WTC11 (cell line): ENCODE measurements at regions not wholly inside any gene's neighbourhood (a gene's known extent, or its start where the extent isn't known, plus 50 kb on each side); places are given as distances from the start of the nearest gene placed in this dataset.

ENCODE experiments used
- ATAC-seq: fragments of 200-7000 bp; cut with Tn5 transposase; 2 replicates; pipeline ENCODE4 v1.10.0; 2021; ENCODE audit warnings: mild to moderate bottlenecking, moderate library complexity
- CTCF ChIA-PET: fragments of 300-600 bp; sonication (Branson Sonifier 250); formaldehyde crosslinking; loops from one replicate; lab custom pipeline; 2021; ENCODE audit warnings: antibody characterized with exemption; lab: Charles Lee
- POLR2A ChIA-PET: fragments of 350-600 bp; sonication (Branson Sonifier 250); formaldehyde crosslinking; loops from one replicate; lab custom pipeline; 2021; ENCODE audit warnings: antibody characterized with exemption; lab: Charles Lee
- DNase-seq: peaks from one replicate; pipeline ENCODE4 v3.0.0; 2021; ENCODE audit warnings: low spot score
- H3K27ac Mint-ChIP-seq: 2 replicates; pipeline ENCODE4 v1.8.0; 2021; ENCODE audit warnings: mixed read lengths
- H3K27me3 Mint-ChIP-seq: 2 replicates; pipeline ENCODE4 v1.8.0; 2021; ENCODE audit warnings: low read depth, mild to moderate bottlenecking, moderate library complexity, mixed read lengths
- H3K36me3 Mint-ChIP-seq: 2 replicates; pipeline ENCODE4 v1.8.0; 2021; ENCODE audit warnings: mixed read lengths
- H3K4me1 Mint-ChIP-seq: 2 replicates; pipeline ENCODE4 v1.8.0; 2022; ENCODE audit warnings: mixed read lengths
- H3K4me3 Mint-ChIP-seq: 2 replicates; pipeline ENCODE4 v1.8.0; 2021; ENCODE audit warnings: mild to moderate bottlenecking, moderate library complexity, mixed read lengths
- H3K9me3 Mint-ChIP-seq: 2 replicates; pipeline ENCODE4 v1.8.0; 2021; ENCODE audit warnings: mixed read lengths
- ATF1 ChIP-seq: sonication (generic); formaldehyde crosslinking; IDR thresholded peaks from 2 replicates; pipeline ENCODE4 v1.8.1; 2023; ENCODE audit warnings: mild to moderate bottlenecking, moderate library complexity, missing genetic modification reagents
- CTCF ChIP-seq: fragments of 200-600 bp; IDR thresholded peaks from 2 replicates; pipeline ENCODE4 v1.8.0; 2022; ENCODE audit warnings: antibody characterized with exemption
- ETV6 ChIP-seq: sonication (generic); formaldehyde crosslinking; IDR thresholded peaks from 2 replicates; pipeline ENCODE4 v1.8.1; 2022; ENCODE audit warnings: mild to moderate bottlenecking, missing genetic modification reagents
- FOXJ3 ChIP-seq: sonication (generic); formaldehyde crosslinking; IDR thresholded peaks from 2 replicates; pipeline ENCODE4 v1.9.0; 2021; ENCODE audit warnings: missing genetic modification reagents, mild to moderate bottlenecking, borderline replicate concordance
- GRHL2 ChIP-seq: fragments of 250-450 bp; sonication (Bioruptor Pico); IDR thresholded peaks from 2 replicates; pipeline ENCODE4 v1.8.0; 2022; ENCODE audit warnings: mild to moderate bottlenecking, moderate library complexity; ENCODE audit not compliant: insufficient replicate concordance, severe bottlenecking
- MAX ChIP-seq: sonication (generic); formaldehyde crosslinking; IDR thresholded peaks from 2 replicates; pipeline ENCODE4 v1.8.0; 2022; ENCODE audit warnings: mild to moderate bottlenecking, missing genetic modification reagents
- MYBL2 ChIP-seq: sonication (generic); formaldehyde crosslinking; IDR thresholded peaks from 2 replicates; pipeline ENCODE4 v1.8.1; 2023; ENCODE audit warnings: mild to moderate bottlenecking, moderate library complexity, missing genetic modification reagents
- NFE2L1 ChIP-seq: sonication (generic); formaldehyde crosslinking; IDR thresholded peaks from 2 replicates; pipeline ENCODE4 v1.8.1; 2023; ENCODE audit warnings: missing genetic modification reagents
- RELA ChIP-seq: sonication (generic); formaldehyde crosslinking; IDR thresholded peaks from 2 replicates; pipeline ENCODE4 v1.8.1; 2022; ENCODE audit warnings: missing genetic modification reagents, mild to moderate bottlenecking, borderline replicate concordance
- SMAD3 ChIP-seq: sonication (generic); formaldehyde crosslinking; IDR thresholded peaks from 2 replicates; pipeline ENCODE4 v1.8.0; 2022; ENCODE audit warnings: missing genetic modification reagents, mild to moderate bottlenecking, borderline replicate concordance
- STAT6 ChIP-seq: sonication (generic); formaldehyde crosslinking; conservative IDR thresholded peaks from 2 replicates; pipeline ENCODE4 v1.8.1; 2023; ENCODE audit warnings: mild to moderate bottlenecking, low read depth, missing genetic modification reagents, moderate library complexity
- TCF7 ChIP-seq: sonication (generic); formaldehyde crosslinking; IDR thresholded peaks from 2 replicates; pipeline ENCODE4 v1.8.0; 2022; ENCODE audit warnings: mild to moderate bottlenecking, low read depth, missing genetic modification reagents, moderate library complexity
- ZNF219 ChIP-seq: sonication (generic); formaldehyde crosslinking; IDR thresholded peaks from 2 replicates; pipeline ENCODE4 v1.8.0; 2023; ENCODE audit warnings: missing genetic modification reagents, mild to moderate bottlenecking, borderline replicate concordance
- ZNF232 ChIP-seq: sonication (generic); formaldehyde crosslinking; IDR thresholded peaks from 2 replicates; pipeline ENCODE4 v1.8.0; 2022; ENCODE audit warnings: mild to moderate bottlenecking, missing genetic modification reagents
- ZNF317 ChIP-seq: sonication (generic); formaldehyde crosslinking; IDR thresholded peaks from 2 replicates; pipeline ENCODE4 v1.8.1; 2023; ENCODE audit warnings: low read depth, mild to moderate bottlenecking, moderate library complexity, missing genetic modification reagents, borderline replicate concordance
- ZNF423 ChIP-seq: fragments of 250-450 bp; sonication (Bioruptor Pico); IDR thresholded peaks from 2 replicates; pipeline ENCODE4 v2.1.2; 2022; ENCODE audit warnings: mild to moderate bottlenecking, moderate library complexity
- ZNF425 ChIP-seq: fragments of 250-450 bp; sonication (Bioruptor Pico); conservative IDR thresholded peaks from 2 replicates; pipeline ENCODE4 v1.9.0; 2021; ENCODE audit warnings: mild to moderate bottlenecking
- TF ChIP-seq, protein P1 (sequence below): sonication (generic); formaldehyde crosslinking; IDR thresholded peaks from 2 replicates; pipeline ENCODE4 v1.8.0; 2023; ENCODE audit warnings: missing genetic modification reagents
- TF ChIP-seq, protein P2 (sequence below): sonication (generic); formaldehyde crosslinking; IDR thresholded peaks from 2 replicates; pipeline ENCODE4 v1.8.1; 2023; ENCODE audit warnings: mild to moderate bottlenecking, missing genetic modification reagents, moderate library complexity
- TF ChIP-seq, protein P3 (sequence below): fragments of 250-450 bp; sonication (Bioruptor Pico); IDR thresholded peaks from 2 replicates; pipeline ENCODE4 v1.9.0; 2021; ENCODE audit warnings: mild to moderate bottlenecking

GRCh38 chr12:5099591-5099990 lies 55.9 kb downstream of the KCNA5 start:
- Mint-ChIP-seq H3K4me1 (no peaks in the 10 kb centered on the region; the same call in 1 of the 2 replicates), H3K9me3 (no peaks in the 10 kb centered on the region), H3K27me3 (no peaks in the 10 kb centered on the region; the same call in 1 of the 2 replicates), H3K36me3 (no peaks in the 10 kb centered on the region), H3K4me3 (no peak overlapping the region)
- ATAC-seq = no peak
- POLR2A ChIA-PET = no interaction called here
- TF ChIP-seq CTCF (no peak), TCF7 (CRISPR knock-in tag) (no peak), ETV6 (no peak), ZNF232 (CRISPR knock-in tag) (no peak), RELA (CRISPR knock-in tag) (no peak), ATF1 (CRISPR knock-in tag) (no peak), FOXJ3 (no peak), GRHL2 (CRISPR knock-in tag) (no peak), SMAD3 (no peak), ZNF317 (CRISPR knock-in tag) (no peak), MYBL2 (no peak), ZNF219 (CRISPR knock-in tag) (no peak), NFE2L1 (no peak)
- TF ChIP-seq, protein P1, sequence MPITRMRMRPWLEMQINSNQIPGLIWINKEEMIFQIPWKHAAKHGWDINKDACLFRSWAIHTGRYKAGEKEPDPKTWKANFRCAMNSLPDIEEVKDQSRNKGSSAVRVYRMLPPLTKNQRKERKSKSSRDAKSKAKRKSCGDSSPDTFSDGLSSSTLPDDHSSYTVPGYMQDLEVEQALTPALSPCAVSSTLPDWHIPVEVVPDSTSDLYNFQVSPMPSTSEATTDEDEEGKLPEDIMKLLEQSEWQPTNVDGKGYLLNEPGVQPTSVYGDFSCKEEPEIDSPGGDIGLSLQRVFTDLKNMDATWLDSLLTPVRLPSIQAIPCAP (CRISPR knock-in tag) = no peak
- TF ChIP-seq, protein P2, sequence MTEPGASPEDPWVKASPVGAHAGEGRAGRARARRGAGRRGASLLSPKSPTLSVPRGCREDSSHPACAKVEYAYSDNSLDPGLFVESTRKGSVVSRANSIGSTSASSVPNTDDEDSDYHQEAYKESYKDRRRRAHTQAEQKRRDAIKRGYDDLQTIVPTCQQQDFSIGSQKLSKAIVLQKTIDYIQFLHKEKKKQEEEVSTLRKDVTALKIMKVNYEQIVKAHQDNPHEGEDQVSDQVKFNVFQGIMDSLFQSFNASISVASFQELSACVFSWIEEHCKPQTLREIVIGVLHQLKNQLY (CRISPR knock-in tag) = no peak
- TF ChIP-seq, all 79 proteins: peak for 0
- no peak for DNase-seq
- CTCF ChIA-PET = no interaction called here
- H3K27ac Mint-ChIP-seq = no peak overlapping the region

DNA sequence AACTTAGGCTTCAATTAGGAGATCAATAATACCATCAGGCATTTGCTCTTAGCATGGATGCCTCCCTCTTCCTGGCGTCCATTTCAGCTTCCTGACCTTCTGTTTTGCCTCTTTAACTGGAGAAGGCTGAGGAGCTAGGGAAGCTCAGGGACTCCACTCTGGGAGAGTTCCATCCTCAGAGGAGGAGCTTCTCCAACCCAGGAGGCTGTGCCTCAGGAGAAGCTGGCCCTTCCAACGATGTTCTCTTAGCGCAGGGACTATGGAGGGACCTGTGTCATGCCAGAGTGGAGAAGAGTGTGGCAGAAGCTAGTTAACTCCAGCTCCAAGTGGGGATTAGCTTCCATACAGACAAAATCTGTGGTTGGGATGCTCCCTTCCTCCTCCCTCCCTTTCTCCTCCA lies 58.0 kb downstream of the KCNA5 start:
- Mint-ChIP-seq H3K4me3 (no peak overlapping the region), H3K27me3 (no peaks in the 10 kb centered on the region; the same call in 1 of the 2 replicates), H3K4me1 (no peaks in the 10 kb centered on the region), H3K9me3 (peaks cover 7% of the 10 kb centered on the region), H3K36me3 (peaks cover 3% of the 10 kb centered on the region; the same call in 1 of the 2 replicates), H3K27ac (no peak overlapping the region)
- ChIA-PET CTCF (interaction anchor here (1.0 kb wide), 1 partner anchor 246 kb away, joined by 3 read pairs; no protein-coding TSS in a partner anchor), POLR2A (no interaction called here)
- no peak for DNase-seq
- no peak for ATAC-seq
- TF ChIP-seq ZNF423 (CRISPR knock-in tag) (no peak), MAX (CRISPR knock-in tag) (no peak), STAT6 (CRISPR knock-in tag) (no peak), RELA (CRISPR knock-in tag) (no peak), ZNF425 (CRISPR knock-in tag) (no peak)
- TF ChIP-seq, protein P3, sequence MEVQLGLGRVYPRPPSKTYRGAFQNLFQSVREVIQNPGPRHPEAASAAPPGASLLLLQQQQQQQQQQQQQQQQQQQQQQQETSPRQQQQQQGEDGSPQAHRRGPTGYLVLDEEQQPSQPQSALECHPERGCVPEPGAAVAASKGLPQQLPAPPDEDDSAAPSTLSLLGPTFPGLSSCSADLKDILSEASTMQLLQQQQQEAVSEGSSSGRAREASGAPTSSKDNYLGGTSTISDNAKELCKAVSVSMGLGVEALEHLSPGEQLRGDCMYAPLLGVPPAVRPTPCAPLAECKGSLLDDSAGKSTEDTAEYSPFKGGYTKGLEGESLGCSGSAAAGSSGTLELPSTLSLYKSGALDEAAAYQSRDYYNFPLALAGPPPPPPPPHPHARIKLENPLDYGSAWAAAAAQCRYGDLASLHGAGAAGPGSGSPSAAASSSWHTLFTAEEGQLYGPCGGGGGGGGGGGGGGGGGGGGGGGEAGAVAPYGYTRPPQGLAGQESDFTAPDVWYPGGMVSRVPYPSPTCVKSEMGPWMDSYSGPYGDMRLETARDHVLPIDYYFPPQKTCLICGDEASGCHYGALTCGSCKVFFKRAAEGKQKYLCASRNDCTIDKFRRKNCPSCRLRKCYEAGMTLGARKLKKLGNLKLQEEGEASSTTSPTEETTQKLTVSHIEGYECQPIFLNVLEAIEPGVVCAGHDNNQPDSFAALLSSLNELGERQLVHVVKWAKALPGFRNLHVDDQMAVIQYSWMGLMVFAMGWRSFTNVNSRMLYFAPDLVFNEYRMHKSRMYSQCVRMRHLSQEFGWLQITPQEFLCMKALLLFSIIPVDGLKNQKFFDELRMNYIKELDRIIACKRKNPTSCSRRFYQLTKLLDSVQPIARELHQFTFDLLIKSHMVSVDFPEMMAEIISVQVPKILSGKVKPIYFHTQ = no peak
- TF ChIP-seq, protein P1 (CRISPR knock-in tag) = no peak
